ENCODE measurements at regions not wholly inside any gene's neighbourhood (a gene's known extent, or its start where the extent isn't known, plus 50 kb on each side); places are given as distances from the start of the nearest gene placed in this dataset.

DNA sequence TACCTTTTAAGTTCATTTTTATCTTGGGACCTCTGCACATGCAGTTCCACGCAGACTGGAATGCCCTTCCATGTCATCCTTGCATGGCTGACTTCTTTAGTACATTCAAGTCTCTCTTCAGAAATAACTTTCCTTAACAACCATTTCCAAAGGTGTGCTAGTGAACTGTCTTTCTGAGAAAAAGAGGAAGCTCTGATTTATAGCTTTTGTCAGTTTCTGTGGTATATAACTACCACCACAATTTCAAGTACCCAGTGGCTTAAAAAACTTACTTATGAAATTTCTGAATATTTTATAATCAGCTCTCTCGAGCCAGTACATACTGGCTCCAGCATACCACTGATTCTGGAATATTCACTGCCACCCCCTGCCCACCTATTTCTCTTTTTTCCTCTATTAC, 1613.8 kb downstream of the MAT2B start:
- DNase-seq (ENCODE audit: extremely low read depth in 1 of 2, low read depth in 1 of 2), result no peak

DNA sequence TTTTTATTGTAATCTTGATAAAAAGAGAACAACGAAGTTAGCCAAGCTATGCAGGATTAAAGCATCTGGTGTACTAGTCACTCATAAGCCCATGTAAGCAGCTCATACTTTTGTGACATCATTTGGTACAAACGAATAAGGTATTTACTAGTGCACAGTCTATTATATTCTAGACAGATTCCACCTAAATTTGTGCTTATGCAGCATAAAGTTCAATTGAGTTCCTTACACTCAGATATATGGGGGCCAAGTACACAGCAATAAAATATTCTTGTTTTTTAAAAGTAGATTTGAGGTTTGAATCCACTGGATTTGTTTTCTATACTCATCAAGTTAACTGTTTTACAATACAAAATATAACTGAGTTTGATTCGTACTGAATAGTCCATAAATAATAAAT, 1621.2 kb downstream of the MAT2B start:
- DNase-seq (ENCODE audit: extremely low read depth in 1 of 2, low read depth in 1 of 2), result no peak

DNA sequence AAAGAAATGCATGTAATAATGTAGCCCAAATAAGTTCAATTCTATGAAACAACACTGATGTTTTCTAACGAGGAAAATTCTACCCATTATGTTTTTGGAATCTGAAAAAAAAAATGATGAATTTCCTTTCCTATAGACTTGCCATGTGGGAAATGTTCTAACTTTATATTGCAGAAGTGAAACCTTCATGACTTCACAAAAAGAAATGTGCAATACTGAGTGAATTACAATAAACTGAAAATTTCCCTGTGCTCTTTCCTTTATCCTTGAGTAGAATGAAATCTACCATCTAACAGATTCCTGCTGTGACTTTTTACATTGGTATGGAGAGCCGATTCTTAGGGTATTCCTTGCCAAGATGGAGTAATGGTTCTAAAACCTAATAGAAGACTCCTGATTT, 1622.5 kb downstream of the MAT2B start:
- no peak for DNase-seq (ENCODE audit: extremely low read depth in 1 of 2, low read depth in 1 of 2)

DNA sequence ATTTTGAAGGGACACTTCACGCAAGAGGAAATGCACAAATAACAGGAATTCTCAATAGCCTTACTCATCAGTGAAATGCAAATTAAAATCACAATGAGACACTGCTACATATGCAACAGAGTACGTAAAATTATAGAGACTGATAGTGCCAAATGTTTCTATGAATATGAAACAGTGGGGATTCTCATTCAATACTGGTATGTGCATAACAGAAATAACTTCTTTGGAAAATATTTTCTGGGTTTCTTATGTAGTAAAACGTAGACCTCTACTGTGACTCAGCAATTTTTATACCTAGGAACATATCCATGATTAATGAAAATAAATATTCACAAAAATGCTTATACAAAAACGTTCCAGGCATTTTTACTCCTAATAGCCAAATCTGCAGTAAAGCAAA, 1625.2 kb downstream of the MAT2B start:
- no peak for DNase-seq (ENCODE audit: extremely low read depth in 1 of 2, low read depth in 1 of 2)

DNA sequence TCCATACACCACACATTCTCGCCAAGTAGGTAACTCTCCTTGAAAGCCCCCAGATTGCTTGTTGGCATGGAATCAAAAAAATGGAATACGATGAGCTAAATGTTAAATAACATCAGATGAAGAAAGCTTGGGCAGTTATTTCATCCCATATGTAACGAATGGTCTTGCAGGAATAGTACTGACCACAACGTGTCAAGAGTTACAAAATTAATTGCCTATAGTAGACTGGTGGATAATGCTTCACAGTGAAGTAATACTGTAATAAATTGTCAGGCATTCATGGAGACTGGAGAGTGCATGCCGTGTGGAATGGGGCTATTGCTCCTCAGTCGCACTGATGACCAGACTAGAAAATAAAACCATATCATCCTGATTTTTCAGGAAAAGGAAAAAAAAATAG, 1628.7 kb downstream of the MAT2B start:
- no peak for DNase-seq (ENCODE audit: extremely low read depth in 1 of 2, low read depth in 1 of 2)

DNA sequence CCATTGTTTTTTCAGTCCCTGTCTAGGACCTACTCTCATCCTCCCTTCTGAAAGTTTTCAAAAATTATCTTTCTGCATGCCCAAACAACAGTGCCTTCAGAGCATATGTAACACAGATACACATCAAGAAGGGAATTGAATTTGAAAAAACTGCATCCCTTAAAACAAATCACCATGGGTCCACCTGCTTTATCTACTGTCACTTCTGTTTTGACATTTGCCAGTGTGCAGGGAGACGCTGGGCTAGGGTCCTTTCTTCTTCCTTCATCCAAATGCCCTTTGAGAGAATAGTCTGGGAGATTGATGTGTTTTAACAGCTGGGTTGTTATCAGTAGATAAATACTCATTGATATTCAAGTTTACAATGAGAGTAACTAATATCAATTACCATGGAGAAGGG, 1630.1 kb downstream of the MAT2B start:
- no peak for DNase-seq (ENCODE audit: extremely low read depth in 1 of 2, low read depth in 1 of 2)

DNA sequence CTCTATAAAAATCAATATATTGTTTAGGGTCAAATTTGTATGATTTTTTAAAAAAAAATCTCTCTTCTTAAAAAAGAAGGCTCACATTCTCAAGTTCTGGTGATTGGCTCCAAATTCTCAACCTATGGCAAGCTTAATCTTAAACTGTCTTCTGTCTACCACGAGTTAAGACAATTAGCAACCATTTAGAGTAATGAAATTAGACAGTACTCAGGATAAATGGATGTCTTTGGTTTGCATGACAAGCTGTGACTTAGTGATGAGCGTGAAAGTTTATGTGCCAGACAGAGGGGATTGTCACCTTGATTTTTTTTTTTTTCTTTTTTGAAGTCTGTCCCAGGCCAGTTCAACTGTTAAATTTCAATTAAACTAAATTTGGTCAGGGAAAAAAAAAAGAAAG, 1632.3 kb downstream of the MAT2B start:
- no peak for DNase-seq (ENCODE audit: extremely low read depth in 1 of 2, low read depth in 1 of 2)

DNA sequence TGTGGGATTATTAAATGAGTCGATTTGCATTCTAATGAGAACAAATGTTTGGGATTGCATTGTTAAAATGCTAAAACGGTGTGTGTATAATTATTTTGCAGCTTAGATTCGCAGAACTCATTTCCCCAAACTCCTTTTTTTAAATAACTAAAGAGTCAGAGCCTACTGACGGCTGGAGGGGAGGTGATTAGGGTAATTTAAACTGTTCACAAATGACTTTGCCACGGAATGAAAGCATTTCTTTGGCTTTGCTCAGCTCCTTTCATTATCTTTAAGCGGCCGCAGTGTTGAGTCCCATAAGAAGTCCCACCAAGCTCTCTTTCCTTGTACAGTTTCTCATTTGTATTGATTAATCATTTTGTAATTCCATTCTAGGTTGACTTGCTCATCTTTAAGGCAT, 1632.8 kb downstream of the MAT2B start:
- no peak for DNase-seq (ENCODE audit: extremely low read depth in 1 of 2, low read depth in 1 of 2)

DNA sequence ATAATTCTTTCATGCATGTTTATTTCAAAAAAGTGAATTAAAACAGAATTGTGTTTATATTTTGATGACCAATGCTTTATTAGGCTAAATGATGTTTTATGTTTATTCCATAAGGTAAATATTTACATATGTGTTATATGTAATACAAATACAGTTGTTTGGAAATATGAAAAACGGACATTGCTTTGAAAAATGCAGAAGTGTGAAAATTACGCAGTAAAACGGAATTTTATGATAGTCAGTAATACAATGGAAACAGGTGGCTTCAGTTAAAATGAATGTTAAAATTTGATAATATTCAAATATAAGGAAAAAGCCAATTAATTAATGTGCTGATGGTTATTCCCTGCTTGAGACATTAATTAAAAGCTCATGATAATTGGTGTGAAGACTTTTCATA, 1633.8 kb downstream of the MAT2B start:
- DNase-seq (ENCODE audit: extremely low read depth in 1 of 2, low read depth in 1 of 2), result no peak

DNA sequence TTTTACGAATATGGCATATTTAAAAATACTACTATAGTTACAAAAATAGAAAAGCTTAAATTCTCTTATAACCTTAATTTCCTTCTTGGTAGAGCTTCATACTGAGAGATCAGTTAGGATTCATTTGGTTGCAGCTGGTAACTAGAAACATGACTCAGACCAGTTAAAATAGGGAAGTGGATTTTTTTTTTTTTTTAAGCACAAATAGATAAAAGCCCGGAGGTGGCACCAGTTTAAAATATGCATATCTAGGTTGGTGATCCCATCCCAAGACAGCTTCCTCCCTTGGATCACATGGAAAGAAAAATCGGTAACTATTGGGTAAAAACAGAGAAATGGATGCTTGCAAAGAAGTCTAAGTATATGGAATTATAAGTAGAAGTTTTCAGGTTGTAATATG, 1634.3 kb downstream of the MAT2B start:
- no peak for DNase-seq (ENCODE audit: extremely low read depth in 1 of 2, low read depth in 1 of 2)

DNA sequence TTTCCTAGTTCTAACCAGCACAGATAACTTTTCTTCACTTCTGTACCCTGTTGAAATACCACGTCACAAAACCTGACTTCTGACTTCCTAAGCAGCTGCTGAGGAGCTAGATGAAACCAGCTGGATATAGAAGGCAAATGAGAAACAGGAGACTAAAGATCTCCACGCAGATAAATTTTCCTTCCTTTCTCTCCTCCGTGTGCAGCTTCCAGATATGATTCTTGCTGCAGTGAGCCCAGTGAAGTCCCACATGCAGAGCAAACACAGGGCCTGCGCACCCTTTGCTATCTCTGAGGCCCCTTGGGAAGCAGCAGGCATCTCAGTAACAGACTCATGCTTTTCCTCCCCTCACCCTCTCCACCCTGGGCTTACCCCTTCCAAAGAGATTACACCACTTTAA, 1638.3 kb downstream of the MAT2B start:
- no peak for DNase-seq (ENCODE audit: extremely low read depth in 1 of 2, low read depth in 1 of 2)

DNA sequence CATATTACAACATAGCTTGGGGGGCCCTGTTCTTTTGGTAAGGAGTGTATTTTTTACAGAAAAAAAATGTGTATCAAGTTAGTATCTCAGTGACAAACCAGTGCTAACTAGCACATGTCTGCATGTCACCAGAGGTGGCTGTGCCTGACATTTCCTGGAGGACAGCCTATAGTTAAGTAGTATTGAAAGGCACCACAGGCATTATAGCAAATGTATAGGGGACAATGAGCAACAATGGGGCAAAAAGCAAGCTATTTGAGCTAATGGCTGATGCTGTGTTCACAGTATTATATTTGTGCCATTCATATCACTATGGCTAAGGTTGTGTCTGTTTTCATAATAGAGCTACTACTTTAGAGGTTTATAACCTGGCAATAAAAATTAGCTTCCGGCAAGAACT, 1644.0 kb downstream of the MAT2B start:
- DNase-seq (ENCODE audit: extremely low read depth in 1 of 2, low read depth in 1 of 2), result no peak

DNA sequence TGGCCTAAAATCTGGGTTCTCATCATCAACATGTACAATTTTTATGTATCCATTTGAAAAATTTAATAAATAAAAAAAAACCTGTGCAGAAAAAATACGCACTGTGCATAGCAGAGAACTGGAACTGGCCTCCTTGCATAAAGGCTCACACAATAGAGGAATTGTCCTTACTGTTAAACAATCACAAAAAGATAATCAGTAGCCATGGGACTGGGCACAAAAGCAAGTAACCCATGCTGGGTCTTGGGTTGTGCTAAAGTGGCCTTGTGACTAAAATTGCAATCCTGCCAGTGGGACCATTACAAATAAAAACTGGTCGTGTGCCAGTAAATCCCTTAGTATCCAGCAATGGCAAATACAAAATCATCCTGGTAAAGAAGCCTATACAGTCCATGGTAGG, 1646.6 kb downstream of the MAT2B start:
- no peak for DNase-seq (ENCODE audit: extremely low read depth in 1 of 2, low read depth in 1 of 2)

DNA sequence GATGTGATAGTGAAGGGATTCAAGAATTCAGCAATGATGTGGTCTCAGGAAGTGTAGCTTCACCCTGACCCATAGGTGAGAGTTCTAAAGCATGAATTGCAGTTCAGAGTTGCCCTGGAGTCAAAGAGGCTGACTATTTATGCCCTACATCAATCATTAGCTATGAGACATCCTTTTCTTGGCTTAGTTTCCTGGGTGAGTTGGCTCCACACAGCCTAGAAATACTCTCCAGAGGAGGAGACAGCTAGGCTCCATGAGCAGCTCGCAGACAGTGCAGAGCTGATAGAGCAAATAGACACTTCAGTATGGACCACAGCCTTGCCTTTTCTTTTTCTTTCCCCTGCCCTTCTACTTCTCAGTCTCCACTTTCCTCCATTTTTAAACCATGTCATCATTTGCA, 1651.8 kb downstream of the MAT2B start:
- no peak for DNase-seq (ENCODE audit: extremely low read depth in 1 of 2, low read depth in 1 of 2)

DNA sequence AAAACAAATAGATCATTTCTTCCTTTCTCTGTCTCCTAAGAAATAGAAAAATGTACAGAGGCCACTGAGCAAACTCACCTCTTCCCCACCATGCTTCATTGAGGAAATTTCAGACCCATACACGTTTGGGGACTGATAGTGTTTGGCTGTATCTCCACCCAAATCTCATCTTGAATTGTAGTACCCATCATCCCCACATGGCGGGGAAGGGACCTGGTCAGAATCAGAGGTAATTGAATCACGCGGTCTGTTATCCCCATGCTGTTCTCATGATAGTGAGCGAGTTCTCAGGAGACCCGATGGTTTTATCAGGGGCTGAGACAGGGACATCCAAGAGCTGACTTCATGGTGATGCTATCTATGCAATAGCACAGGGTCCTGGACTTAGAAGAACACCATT, 1655.8 kb downstream of the MAT2B start:
- DNase-seq (ENCODE audit: extremely low read depth in 1 of 2, low read depth in 1 of 2), result no peak

DNA sequence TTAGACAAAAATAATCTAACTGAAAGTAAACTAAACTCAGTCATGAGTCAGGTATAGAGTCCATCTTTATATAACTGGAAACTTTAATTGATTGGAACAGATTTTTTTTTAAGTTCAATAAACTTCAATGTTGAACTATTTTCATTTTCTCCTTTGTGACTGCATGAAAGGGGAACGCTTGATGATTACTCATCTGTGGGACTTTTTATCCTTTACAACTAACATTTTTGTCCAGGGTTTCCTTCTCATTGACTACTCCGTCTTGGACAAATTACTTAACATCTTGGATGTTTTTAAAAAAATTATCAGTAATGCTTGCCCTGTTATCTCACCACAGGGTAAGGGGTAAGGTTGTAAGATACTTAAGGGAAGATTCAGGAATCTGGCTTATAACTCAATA, 1658.4 kb downstream of the MAT2B start:
- no peak for DNase-seq (ENCODE audit: extremely low read depth in 1 of 2, low read depth in 1 of 2)

DNA sequence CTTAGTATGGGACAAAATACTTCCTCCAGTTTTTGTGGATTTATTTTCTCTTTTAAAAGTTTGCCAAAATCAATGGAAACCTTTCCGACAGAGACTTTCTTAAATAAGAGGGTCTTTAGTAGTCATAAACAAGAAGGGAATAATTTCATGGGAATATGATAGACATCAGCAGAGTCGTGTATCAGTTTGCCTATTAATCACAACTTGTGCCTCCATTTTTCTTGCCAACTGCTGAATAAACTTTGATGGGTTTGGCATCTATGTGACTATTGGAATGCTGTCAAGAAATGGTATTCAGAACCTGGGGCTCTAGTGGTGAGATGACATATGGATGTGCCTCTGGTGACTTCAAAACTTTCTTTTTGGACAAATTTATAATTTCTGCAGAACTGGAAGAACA, 1668.2 kb downstream of the MAT2B start:
- no peak for DNase-seq (ENCODE audit: extremely low read depth in 1 of 2, low read depth in 1 of 2)

DNA sequence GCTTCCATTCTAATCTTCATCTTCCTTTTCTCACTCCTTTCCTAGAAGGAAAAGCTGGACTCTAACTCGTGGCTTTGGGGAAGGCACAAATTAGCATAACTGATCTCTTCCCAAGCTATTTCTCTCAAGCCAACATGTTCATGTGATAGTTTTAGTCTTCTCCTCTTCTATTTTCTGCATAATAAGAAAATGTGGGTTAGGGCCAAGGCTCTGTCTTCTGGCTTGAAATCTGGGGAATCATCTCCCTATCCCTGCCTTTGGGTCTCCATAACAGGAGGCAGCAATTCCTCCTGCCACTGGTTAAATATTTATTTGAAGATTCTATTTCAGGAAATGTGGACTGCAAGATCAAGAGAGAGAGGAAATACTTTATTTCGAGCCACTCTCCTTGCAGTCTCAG, 1669.6 kb downstream of the MAT2B start:
- DNase-seq (ENCODE audit: extremely low read depth in 1 of 2, low read depth in 1 of 2), result no peak

DNA sequence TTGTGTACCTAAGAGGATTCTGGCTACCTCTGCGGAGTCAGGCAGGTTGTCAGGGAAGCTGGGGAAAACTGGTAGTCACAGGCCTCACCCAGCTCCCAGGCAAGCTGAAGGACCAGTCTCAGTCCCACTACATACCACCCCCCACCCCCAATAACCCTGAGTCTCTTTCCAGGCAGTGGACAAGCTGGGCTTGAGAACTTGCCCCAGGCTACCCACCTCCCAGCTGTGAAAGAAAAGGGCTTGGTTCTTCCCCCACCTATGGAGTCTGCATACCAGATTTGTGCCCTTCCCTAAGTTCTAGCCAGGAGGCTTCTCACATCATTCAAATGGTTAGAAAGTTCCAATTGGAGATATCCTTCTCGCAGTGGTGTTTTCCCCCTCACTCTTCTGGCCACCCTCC, 1678.8 kb downstream of the MAT2B start:
- DNase-seq (ENCODE audit: extremely low read depth in 1 of 2, low read depth in 1 of 2), result no peak

DNA sequence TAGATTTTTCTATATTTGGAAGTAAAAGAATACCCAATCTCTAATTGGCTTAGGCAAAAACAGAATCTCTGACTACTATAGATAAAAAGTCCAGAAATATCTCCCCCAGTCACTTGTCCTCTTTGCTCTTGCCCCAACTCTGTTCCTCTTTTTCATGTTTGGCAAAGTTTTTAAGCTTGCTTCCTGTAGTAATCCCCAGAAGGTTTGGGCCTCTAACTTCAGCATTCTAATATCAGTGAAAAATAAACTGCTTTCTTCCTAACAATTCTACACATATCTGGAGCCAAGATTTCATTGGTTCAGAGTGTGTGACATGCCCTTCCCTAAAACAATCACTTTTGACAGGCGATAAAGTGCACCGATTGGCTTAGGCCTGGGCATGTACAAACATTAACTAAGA, 1680.3 kb downstream of the MAT2B start:
- no peak for DNase-seq (ENCODE audit: extremely low read depth in 1 of 2, low read depth in 1 of 2)

DNA sequence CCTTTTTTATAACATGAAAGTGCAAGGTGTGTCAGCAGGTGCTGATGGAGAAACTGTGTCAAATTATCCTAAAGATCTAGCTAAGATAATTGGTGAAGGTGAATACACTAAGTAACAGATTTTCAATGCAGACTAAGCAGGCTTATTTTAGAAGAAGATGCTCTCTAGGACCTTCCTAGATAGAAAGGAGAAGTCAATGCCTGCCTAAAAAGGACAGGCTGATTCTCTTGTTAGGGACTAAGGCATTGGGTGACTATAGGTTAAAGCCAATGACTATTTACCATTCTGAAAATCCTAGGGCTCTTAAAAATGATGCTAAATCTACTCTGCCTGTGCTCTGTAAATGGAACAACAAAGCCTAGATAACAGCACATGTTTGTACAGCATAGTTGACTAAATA, 1682.4 kb downstream of the MAT2B start:
- DNase-seq (ENCODE audit: extremely low read depth in 1 of 2, low read depth in 1 of 2), result no peak

DNA sequence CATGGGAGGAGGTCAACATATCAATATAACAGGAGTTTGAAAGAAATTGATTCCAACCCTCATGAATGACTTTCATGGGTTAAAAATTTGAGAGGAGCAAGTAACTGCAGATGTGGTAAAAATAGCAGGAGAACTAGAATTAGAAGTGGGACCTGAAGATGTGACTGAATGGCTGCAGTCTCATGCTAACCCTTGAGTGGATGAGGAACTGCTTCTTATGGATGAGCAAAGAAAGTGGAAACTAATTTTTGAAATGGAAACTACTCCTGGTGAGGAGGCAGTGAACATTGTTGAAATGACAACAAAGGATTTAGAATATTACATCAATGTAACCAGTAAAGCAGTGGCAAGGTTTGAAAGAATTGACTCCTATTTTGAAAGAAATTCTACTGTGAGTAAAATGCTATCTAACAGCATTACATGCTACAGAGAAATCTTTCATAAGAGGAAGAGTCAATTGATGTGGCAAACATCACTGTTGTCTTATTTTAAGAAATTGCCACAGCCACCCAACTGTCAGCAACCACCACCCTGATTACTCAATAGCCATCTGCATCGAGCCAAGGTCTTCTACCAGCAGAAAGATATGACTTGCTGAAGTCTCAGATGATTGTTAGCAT, 1683.2 kb downstream of the MAT2B start:
- DNase-seq (ENCODE audit: extremely low read depth in 1 of 2, low read depth in 1 of 2), result no peak

DNA sequence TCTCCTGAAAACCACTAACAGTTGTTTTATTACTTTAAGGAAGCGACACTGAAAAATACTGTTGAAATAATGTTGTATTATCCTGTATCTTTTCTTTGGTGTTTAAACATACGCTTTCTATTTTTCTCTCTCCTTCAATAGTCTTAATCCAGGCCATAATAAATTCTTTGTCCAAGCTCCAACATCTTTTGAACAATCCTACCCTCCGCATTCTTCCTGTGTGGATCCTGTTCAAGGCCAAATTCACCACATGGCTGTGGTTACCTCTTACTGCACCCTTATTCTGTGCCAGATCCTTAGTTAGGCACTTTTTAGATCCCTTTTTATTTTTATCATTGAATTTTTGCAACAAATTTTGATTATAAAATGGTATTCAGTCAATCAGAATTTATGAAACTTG, 1691.5 kb downstream of the MAT2B start:
- DNase-seq (ENCODE audit: extremely low read depth in 1 of 2, low read depth in 1 of 2), result no peak

DNA sequence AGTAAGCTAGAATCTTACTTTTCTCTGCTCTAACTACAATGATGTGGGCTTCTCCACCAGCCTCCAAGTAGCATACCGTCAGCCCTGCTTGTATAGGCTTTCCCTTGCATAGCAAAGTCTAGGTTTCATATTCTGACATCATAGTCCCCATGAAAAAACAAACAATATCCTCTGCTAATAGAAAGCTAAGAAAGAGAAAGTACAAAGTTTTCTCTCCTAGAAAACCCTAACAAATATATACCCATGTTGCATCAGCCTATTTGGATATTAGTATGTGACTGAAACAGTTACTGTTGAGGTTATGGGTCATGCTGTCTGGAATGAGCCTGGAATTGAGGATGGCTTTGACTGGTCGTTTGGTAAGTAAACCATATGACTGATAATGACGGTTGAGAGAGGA, 1696.0 kb downstream of the MAT2B start:
- no peak for DNase-seq (ENCODE audit: extremely low read depth in 1 of 2, low read depth in 1 of 2)
